Stimulated activated naive B cell treated with anti-CD40 and anti-IgM and Interleukin-4, amounts not matched to agents 10 μg/mL and 1 μg/mL and 100 μg/mL, for 72 hours (primary cell): ENCODE measurements at regions not wholly inside any gene's neighbourhood (a gene's known extent, or its start where the extent isn't known, plus 50 kb on each side); places are given as distances from the start of the nearest gene placed in this dataset.
"Not testable (repeated sequence)": the region's sequence is repeated elsewhere in the genome, so short reads cannot be mapped to it uniquely, and the experiment has no call there.

Experiments used
- ATAC-seq, 2 donors: fragments of 150-1000 bp; cut with Tn5 transposase; replicated peaks; 2 replicates each; pipeline ENCODE4 v1.10.0; 2021; ENCODE audit warnings: moderate library complexity in 1 of 2
- DNase-seq: peaks from one replicate; pipeline ENCODE4 v3.0.0; 2021
- H3K27ac Mint-ChIP-seq: one replicate; pipeline ENCODE4 v1.8.0; 2022; ENCODE audit warnings: mild to moderate bottlenecking, mixed read lengths
- H3K27me3 Mint-ChIP-seq, 2 donors: one replicate each; pipeline ENCODE4 v1.8.0; 2022; ENCODE audit warnings: mixed read lengths in 2 of 2
- H3K36me3 Mint-ChIP-seq, 2 donors: one replicate each; pipeline ENCODE4 v1.8.0; 2022; ENCODE audit warnings: mixed read lengths in 2 of 2, mild to moderate bottlenecking in 1 of 2
- H3K4me1 Mint-ChIP-seq, 2 donors: one replicate each; pipeline ENCODE4 v1.8.0; 2022; ENCODE audit warnings: mixed read lengths in 2 of 2, mild to moderate bottlenecking in 1 of 2
- H3K4me3 Mint-ChIP-seq, 2 donors: one replicate each; pipeline ENCODE4 v1.8.0; 2022; ENCODE audit warnings: mild to moderate bottlenecking in 2 of 2, mixed read lengths in 2 of 2, moderate library complexity in 1 of 2
- H3K9me3 Mint-ChIP-seq, 2 donors: one replicate each; pipeline ENCODE4 v1.8.0; 2022; ENCODE audit warnings: mixed read lengths in 2 of 2, mild to moderate bottlenecking in 1 of 2

DNA sequence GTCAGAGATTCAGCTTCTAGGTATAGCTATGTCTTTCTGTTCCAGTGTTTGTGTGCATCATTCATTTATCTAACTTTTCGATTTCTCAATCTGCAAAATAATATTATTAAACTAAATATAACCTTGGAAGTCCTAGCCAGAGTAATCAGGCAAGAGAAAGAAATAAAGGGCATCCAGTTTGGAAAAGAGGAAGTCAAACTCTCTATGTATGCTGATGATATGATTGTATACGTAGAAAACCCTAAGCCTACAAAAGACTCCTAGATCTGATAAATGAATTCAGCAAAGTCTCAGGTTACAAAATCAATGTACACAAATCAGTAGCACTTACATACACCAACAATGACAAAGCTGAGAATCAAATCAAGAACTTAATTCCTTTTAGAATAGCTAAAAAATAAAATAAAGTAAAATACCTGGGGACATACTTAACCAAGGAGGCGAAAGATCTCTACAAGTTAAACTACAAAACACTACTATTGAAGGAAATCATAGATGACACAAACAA is 718.2 kb downstream of the NTRK3 start:
- ATAC-seq = no peak
- H3K27me3 Mint-ChIP-seq = no peaks in the 10 kb centered on the region
- no peak for DNase-seq
- H3K4me3 Mint-ChIP-seq = no peak overlapping the region
- H3K27ac Mint-ChIP-seq = no peak overlapping the region
- H3K36me3 Mint-ChIP-seq = no peaks in the 10 kb centered on the region
- H3K4me1 Mint-ChIP-seq = no peaks in the 10 kb centered on the region
- H3K9me3 Mint-ChIP-seq = peaks cover 3 to 6% of the 10 kb centered on the region in 2 donors

DNA sequence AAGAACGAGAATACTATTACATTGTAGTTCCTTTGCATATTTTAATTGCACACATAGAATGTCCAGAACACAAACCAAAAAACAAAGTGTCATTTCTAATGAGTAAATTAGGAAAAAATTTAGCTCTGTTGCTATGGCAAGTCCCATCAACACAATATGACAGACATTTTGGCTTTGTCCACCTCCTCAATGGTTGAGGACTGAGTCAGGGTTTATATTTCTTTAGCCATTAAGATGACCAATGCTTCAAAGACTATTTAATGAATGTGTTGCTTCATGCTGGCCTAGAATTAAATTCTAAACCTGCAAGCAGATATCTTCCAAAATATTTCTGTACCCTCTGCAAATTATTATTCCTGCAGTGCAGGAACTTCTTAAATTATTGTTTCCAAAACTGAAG is 719.2 kb downstream of the NTRK3 start:
- no peaks in the 10 kb centered on the region for H3K4me1 Mint-ChIP-seq
- no peaks in the 10 kb centered on the region for H3K36me3 Mint-ChIP-seq
- H3K4me3 Mint-ChIP-seq = no peak overlapping the region
- ATAC-seq (no peak), DNase-seq (no peak)
- H3K27ac Mint-ChIP-seq = no peak overlapping the region
- no peaks in the 10 kb centered on the region for H3K27me3 Mint-ChIP-seq
- H3K9me3 Mint-ChIP-seq = peaks cover 6% of the 10 kb centered on the region in 2 donors

DNA sequence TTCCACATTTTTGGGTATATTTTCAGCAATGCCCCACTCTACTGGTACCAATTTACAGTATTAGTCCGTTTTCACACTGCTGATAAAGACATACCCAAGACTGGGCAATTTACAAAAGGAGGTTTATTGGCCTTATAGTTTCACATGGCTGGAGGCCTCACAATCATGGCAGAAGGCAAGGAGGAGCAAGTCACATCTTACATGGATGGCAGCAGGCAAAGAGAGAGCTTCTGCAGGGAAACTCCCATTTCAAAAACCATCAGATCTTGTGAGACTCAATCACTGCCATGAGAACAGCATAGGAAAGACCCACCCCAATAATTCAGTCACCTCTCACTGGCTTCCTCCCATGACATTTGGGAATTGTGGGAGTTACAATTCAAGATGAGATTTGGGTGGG is 722.9 kb downstream of the NTRK3 start:
- not testable (repeated sequence) for H3K27ac Mint-ChIP-seq, H3K4me1 Mint-ChIP-seq, H3K36me3 Mint-ChIP-seq, DNase-seq, ATAC-seq, H3K27me3 Mint-ChIP-seq, H3K9me3 Mint-ChIP-seq, H3K4me3 Mint-ChIP-seq

DNA sequence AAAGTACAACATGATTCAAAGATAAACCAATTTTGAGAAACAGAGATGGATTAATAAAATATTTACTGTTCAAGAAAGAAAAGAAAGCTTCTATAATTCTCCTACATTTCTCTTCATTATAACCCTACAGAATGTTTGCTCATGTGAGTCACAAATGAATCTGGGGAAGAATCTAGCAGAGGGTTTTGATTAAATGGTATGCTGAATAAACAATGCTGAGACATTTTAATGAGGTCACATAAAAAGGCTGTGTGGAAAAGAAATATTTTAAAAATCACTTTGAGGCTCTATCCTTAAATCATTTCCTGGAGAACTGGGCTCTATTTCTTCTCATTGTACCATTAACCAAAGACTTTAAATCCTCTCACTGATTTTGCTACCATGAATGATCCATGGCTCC is 727.7 kb downstream of the NTRK3 start:
- ATAC-seq = no peak
- Mint-ChIP-seq H3K4me1 (no peaks in the 10 kb centered on the region), H3K9me3 (peaks cover 6 to 7% of the 10 kb centered on the region in 2 donors), H3K27ac (no peak overlapping the region), H3K27me3 (no peaks in the 10 kb centered on the region), H3K36me3 (no peaks in the 10 kb centered on the region), H3K4me3 (no peak overlapping the region)
- no peak for DNase-seq

DNA sequence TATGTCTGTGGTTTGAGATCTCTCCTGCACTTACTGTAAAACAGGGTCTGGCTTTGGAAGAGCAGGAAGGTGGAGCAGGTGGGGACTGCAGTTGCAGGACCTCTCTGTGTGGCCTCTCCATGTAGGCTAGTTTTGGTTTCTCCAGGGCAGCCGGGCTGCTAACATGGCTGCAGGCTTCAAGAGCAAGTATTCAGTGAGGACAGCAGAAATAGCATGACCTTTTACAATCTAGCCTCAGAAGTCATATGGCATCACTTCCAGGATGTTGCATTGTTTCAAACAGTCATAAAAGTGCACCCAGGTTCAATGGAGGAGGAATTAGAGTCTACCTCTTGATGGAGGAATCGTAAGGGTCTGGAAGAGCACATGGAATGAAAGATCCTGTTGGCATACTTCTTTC is 728.7 kb downstream of the NTRK3 start:
- H3K36me3 Mint-ChIP-seq = no peaks in the 10 kb centered on the region
- no peak overlapping the region for H3K4me3 Mint-ChIP-seq
- H3K4me1 Mint-ChIP-seq = no peaks in the 10 kb centered on the region
- H3K27ac Mint-ChIP-seq = no peak overlapping the region
- no peaks in the 10 kb centered on the region for H3K27me3 Mint-ChIP-seq
- DNase-seq = no peak
- no peak for ATAC-seq
- peaks cover 0 to 5% of the 10 kb centered on the region in 2 donors for H3K9me3 Mint-ChIP-seq

DNA sequence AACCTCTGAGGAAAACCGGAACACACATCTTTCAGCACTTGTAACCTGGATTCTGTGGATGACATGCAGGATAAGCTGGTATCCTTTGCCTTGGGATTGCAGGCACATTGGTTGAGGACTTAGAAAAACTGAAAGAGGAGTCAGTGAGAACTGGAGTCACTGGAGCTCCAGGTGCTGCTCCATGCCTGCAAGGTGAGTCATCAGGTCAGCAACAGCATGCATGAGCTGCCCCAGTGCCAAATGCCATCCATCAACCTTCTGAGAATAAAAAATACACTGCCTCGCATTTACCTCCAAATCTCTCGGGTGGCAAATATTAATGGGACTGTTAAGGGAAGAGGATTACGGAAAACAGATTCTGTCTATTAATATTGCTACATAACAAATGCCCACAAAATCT is 729.1 kb downstream of the NTRK3 start:
- DNase-seq = no peak
- Mint-ChIP-seq H3K4me1 (no peaks in the 10 kb centered on the region), H3K27ac (no peak overlapping the region), H3K4me3 (no peak overlapping the region), H3K9me3 (peaks cover 0 to 5% of the 10 kb centered on the region in 2 donors), H3K36me3 (no peaks in the 10 kb centered on the region), H3K27me3 (no peaks in the 10 kb centered on the region)
- ATAC-seq = no peak

DNA sequence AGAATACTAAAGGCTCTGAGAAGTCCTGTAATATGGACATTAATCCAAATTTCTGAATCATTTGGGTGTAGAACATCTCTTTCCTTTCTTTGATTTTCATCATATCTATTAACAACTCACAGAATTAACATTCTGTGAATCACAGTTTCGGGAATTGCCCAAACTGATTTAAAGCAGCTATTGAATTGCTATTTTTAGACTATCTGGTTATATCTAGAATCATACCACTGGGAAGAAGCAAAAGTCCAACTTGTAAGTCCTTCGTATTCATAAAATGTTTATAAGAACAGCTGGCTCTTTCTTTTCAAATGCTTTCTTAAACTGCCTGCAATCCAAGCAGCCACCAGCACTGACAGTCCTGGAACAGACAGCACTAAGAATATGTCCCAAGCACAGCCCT is 733.0 kb downstream of the NTRK3 start:
- H3K36me3 Mint-ChIP-seq = no peaks in the 10 kb centered on the region
- DNase-seq (no peak), ATAC-seq (no peak)
- H3K27me3 Mint-ChIP-seq = no peaks in the 10 kb centered on the region
- H3K4me1 Mint-ChIP-seq = no peaks in the 10 kb centered on the region
- H3K4me3 Mint-ChIP-seq = no peak overlapping the region
- H3K27ac Mint-ChIP-seq = no peak overlapping the region
- peaks cover 8% of the 10 kb centered on the region in 2 donors for H3K9me3 Mint-ChIP-seq

DNA sequence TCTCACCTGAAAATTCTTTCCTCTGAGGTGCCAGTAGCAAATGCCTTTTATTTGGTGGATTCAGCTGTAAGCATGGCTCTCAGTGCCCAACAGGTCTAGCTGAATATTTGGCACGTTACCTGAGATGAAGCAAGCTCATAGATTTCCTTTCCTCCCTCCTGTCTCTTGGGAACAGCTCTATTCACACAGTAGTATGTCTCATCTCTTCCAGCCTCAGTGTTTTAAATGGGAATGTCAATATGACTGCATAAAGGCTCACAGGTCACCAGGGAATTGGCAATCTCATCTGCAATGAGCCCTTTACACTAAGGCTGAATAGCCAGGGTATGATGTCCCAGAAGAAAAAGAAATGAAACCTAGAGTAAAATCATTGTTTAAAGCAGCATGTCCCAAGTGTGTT is 733.5 kb downstream of the NTRK3 start:
- no peak for ATAC-seq
- Mint-ChIP-seq H3K36me3 (no peaks in the 10 kb centered on the region), H3K4me1 (no peaks in the 10 kb centered on the region), H3K27ac (no peak overlapping the region), H3K4me3 (no peak overlapping the region), H3K27me3 (no peaks in the 10 kb centered on the region), H3K9me3 (peaks cover 8% of the 10 kb centered on the region in 2 donors)
- no peak for DNase-seq

DNA sequence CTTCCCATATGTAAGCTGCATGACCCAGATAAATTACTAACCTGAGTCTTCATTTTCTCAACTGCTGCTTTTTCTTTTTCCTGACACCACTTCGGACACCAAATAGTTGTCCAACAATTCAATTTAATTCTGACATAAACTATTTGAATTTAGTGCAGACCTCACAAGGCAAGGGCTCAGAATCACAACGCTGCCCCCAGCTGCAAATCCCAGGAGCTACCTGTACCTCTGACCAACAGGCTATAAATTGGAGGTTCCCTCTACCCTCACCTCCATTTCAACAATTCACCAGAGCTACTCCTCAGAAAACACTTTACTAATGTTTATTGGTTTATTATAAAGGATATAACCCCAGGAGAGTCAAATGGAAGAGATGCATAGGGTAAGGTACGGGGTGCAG is 737.6 kb downstream of the NTRK3 start:
- DNase-seq (no peak), ATAC-seq (no peak)
- Mint-ChIP-seq H3K27ac (no peak overlapping the region), H3K4me3 (no peak overlapping the region), H3K9me3 (peaks cover 8% of the 10 kb centered on the region in 2 donors), H3K27me3 (no peaks in the 10 kb centered on the region), H3K36me3 (no peaks in the 10 kb centered on the region), H3K4me1 (no peaks in the 10 kb centered on the region)

DNA sequence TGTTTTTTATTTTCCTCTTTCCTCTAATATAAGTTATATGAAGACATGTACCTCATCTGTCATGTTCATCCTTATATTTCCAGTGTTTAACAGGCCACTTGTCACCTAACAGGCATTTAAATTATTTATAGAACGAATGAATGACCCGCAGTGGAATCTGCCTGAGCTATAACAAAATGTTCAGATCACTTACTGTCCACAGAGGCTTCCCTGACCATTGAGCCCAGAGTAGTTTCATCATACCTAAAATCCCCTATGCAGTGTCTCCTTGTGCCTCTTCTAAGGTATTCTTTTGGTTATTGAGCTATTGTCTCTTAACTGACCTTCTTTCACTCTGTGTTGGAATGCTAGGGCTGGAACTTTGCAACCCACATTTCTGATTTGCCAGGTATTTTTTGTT is 748.5 kb downstream of the NTRK3 start:
- Mint-ChIP-seq H3K4me3 (no peak overlapping the region), H3K9me3 (peaks cover 0 to 6% of the 10 kb centered on the region in 2 donors), H3K27ac (no peak overlapping the region), H3K36me3 (no peaks in the 10 kb centered on the region), H3K27me3 (no peaks in the 10 kb centered on the region), H3K4me1 (no peaks in the 10 kb centered on the region)
- ATAC-seq (no peak), DNase-seq (no peak)

DNA sequence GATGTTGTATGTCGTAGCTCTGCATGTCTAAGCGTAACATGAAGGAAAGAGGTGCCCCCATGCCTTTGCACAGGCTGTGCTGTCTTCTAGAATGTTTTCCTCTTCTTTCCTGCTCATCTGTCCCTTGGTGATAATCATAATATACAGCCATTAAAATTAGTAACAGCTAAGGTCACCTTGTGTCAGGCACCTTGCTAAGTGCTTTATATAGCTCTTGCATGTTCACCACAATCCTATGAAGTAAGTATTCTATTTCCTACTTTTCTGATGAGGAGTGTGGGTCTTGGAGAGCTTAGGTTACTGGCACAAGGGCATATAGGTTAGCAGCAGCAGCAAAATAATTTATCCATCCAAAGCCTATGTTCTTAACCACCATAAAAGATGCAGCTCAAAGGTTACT is 754.4 kb downstream of the NTRK3 start:
- H3K4me3 Mint-ChIP-seq = no peak overlapping the region
- H3K9me3 Mint-ChIP-seq = peaks cover 0 to 2% of the 10 kb centered on the region in 2 donors
- H3K36me3 Mint-ChIP-seq = no peaks in the 10 kb centered on the region
- H3K4me1 Mint-ChIP-seq = no peaks in the 10 kb centered on the region
- ATAC-seq (no peak), DNase-seq (no peak)
- H3K27me3 Mint-ChIP-seq = no peaks in the 10 kb centered on the region
- H3K27ac Mint-ChIP-seq = no peak overlapping the region

DNA sequence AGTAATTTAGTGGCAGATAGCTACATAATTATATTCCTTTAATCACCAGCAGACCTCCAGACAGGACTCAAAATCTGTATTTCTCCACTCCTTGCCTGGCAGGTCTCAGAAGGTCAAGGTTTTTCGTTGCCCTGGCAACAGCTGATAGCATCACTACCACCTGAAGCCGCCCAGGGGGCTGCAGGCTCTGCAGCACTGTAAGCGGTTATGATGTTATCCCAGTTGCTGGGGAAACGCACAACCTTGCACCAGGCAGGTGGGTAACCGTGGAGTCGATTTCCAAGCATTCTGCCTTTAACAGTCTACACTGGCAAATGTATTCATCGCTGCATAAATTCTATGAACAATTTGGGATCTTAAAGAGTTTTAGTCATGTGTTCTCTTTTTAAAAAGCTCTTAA is 756.3 kb downstream of the NTRK3 start:
- no peaks in the 10 kb centered on the region for H3K4me1 Mint-ChIP-seq
- ATAC-seq = no peak

DNA sequence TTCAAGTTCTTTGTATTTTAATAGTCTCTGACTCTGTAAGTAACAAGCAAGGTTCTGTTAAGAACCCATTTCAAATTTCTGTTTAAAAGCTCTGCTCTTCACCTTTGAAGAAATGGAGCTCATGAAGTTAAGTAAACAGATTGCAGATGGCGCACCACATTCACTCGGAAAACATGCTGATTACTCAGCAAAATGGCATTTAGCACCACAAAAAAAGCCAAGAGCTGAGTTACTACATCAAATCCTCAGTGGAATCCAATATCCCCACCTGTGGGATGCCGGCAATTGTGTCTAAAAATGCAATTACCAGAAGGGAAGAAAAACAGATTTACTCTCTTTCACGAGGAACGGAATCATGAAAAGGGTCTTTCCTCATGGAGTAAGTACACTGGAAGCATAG is 758.0 kb downstream of the NTRK3 start:
- Mint-ChIP-seq H3K36me3 (no peaks in the 10 kb centered on the region), H3K9me3 (peaks cover 0 to 3% of the 10 kb centered on the region in 2 donors), H3K27ac (no peak overlapping the region), H3K4me3 (no peak overlapping the region), H3K27me3 (no peaks in the 10 kb centered on the region), H3K4me1 (no peaks in the 10 kb centered on the region)
- no peak for ATAC-seq
- no peak for DNase-seq

More for the DNA sequence above, 756.3 kb downstream of the NTRK3 start:
- H3K27ac Mint-ChIP-seq = no peak overlapping the region
- H3K9me3 Mint-ChIP-seq = peaks cover 0 to 3% of the 10 kb centered on the region in 2 donors
- H3K27me3 Mint-ChIP-seq = no peaks in the 10 kb centered on the region
- no peak for DNase-seq
- H3K4me3 Mint-ChIP-seq = no peak overlapping the region
- no peaks in the 10 kb centered on the region for H3K36me3 Mint-ChIP-seq

DNA sequence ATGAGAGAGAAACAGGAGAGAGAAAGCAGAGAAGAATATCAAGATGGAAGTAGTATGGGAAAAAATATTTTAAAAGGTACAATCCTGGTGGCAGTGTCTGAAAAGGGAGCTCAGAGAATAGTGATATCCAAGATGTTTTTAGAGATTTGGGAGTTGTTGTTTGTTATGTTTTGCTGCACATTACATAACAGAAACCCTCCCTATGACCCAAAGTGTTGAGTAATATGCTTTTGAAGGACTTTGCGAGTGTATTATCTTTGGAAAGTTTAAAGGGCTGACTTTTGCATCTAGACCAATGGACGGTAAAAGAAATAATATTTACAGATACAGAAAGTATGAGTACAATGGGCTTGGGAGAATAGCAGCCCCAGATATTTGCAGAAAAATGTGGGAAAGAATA is 759.7 kb downstream of the NTRK3 start:
- no peak overlapping the region for H3K4me3 Mint-ChIP-seq
- peaks cover 0 to 3% of the 10 kb centered on the region in 2 donors for H3K9me3 Mint-ChIP-seq
- no peak for ATAC-seq
- no peaks in the 10 kb centered on the region for H3K4me1 Mint-ChIP-seq
- H3K27ac Mint-ChIP-seq = no peak overlapping the region
- no peaks in the 10 kb centered on the region for H3K27me3 Mint-ChIP-seq
- H3K36me3 Mint-ChIP-seq = no peaks in the 10 kb centered on the region
- no peak for DNase-seq

DNA sequence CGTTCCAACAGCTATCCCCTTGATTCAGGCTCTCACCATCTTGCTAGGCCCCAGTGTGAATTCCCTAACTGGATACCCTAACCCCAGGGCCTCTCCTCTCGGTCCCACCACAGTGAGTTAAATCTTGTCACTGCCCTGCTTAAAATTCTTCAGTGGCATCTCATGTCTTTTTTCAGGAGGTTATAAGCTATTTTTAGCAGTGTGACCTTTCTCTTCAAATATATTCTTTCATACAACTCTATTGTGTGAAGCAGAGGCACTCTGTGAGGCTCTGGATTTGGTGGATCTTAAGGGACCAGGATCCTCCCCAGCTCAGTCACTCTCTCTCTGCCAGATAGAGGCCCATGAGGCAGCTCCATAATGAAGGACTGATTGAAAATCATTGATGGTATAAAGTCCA is 760.4 kb downstream of the NTRK3 start:
- Mint-ChIP-seq H3K4me1 (no peaks in the 10 kb centered on the region), H3K4me3 (no peak overlapping the region), H3K36me3 (no peaks in the 10 kb centered on the region), H3K9me3 (peaks cover 1 to 3% of the 10 kb centered on the region in 2 donors), H3K27ac (no peak overlapping the region), H3K27me3 (no peaks in the 10 kb centered on the region)
- ATAC-seq = no peak
- DNase-seq = no peak

DNA sequence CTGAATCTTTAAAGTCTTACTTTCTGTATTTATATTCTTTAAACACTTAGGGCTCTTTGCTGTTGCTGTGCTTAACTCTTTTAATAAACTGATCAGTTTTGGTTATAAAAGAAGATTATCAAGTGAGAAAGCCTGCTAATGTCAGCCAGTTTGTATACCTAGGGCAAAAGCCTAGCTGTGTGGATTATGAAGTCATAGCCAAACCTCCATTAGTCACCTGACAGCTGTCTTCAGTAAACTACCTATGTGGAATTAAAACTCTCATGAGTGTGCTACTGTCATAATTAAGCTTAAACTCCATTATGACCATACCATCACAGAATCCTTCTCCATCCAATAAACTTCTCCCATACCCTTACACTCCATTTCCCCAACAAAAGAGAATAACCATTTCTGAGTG is 762.7 kb downstream of the NTRK3 start:
- peaks cover 1 to 13% of the 10 kb centered on the region in 2 donors for H3K9me3 Mint-ChIP-seq
- ATAC-seq = no peak
- no peaks in the 10 kb centered on the region for H3K27me3 Mint-ChIP-seq
- H3K27ac Mint-ChIP-seq = no peak overlapping the region
- no peak overlapping the region for H3K4me3 Mint-ChIP-seq
- no peaks in the 10 kb centered on the region for H3K36me3 Mint-ChIP-seq
- DNase-seq = no peak
- H3K4me1 Mint-ChIP-seq = no peaks in the 10 kb centered on the region
